Naive thymus-derived CD8-positive, alpha-beta T cell (primary cell): ENCODE measurements at regions not wholly inside any gene's neighbourhood (a gene's known extent, or its start where the extent isn't known, plus 50 kb on each side); places are given as distances from the start of the nearest gene placed in this dataset.

Experiments used
- ATAC-seq, 2 donors: fragments of 150-1000 bp; cut with Tn5 transposase in 1 of 2; sonication (Bioruptor Pico), chemical (Tn5 transposase) in 1 of 2; 1 replicate in 1 of 2; 2 replicates in 1 of 2; pipeline ENCODE4 v1.10.0; 2021; ENCODE audit warnings: mild to moderate bottlenecking in 2 of 2, moderate library complexity in 2 of 2
- POLR2A ChIA-PET: fragments of 350-600 bp; sonication (Branson Sonifier 250); formaldehyde crosslinking; loops from one replicate; lab custom pipeline; 2021; ENCODE audit warnings: antibody characterized with exemption; lab: Charles Lee
- DNase-seq, 10 donors: peaks; one replicate each; pipeline versions ENCODE4 v3.0.0 to v3.0.0-alpha.2; 2020 to 2022
- H3K27ac Mint-ChIP-seq, 10 donors: one replicate each; pipeline ENCODE4 v1.8.0; 2020 to 2022; ENCODE audit warnings: mild to moderate bottlenecking in 10 of 10, mixed read lengths in 10 of 10, moderate library complexity in 4 of 10, inconsistent platforms in 1 of 10
- H3K27me3 Mint-ChIP-seq, 5 donors: one replicate each; pipeline ENCODE4 v1.8.0; 2021 to 2022; ENCODE audit warnings: mixed read lengths in 5 of 5
- H3K36me3 Mint-ChIP-seq, 3 donors: one replicate each; pipeline ENCODE4 v1.8.0; 2020 to 2022; ENCODE audit warnings: mixed read lengths in 3 of 3, mild to moderate bottlenecking in 2 of 3, inconsistent platforms in 1 of 3
- H3K4me1 Mint-ChIP-seq, 4 donors: one replicate each; pipeline ENCODE4 v1.8.0; 2021 to 2022; ENCODE audit warnings: mixed read lengths in 4 of 4
- H3K4me3 Mint-ChIP-seq, 10 donors: one replicate each; pipeline ENCODE4 v1.8.0; 2020 to 2022; ENCODE audit warnings: mild to moderate bottlenecking in 10 of 10, mixed read lengths in 10 of 10, moderate library complexity in 6 of 10, inconsistent platforms in 1 of 10
- H3K9me3 Mint-ChIP-seq, 9 donors: one replicate each; pipeline ENCODE4 v1.8.0; 2020 to 2022; ENCODE audit warnings: mixed read lengths in 9 of 9, mild to moderate bottlenecking in 3 of 9, inconsistent platforms in 1 of 9, moderate library complexity in 1 of 9

DNA sequence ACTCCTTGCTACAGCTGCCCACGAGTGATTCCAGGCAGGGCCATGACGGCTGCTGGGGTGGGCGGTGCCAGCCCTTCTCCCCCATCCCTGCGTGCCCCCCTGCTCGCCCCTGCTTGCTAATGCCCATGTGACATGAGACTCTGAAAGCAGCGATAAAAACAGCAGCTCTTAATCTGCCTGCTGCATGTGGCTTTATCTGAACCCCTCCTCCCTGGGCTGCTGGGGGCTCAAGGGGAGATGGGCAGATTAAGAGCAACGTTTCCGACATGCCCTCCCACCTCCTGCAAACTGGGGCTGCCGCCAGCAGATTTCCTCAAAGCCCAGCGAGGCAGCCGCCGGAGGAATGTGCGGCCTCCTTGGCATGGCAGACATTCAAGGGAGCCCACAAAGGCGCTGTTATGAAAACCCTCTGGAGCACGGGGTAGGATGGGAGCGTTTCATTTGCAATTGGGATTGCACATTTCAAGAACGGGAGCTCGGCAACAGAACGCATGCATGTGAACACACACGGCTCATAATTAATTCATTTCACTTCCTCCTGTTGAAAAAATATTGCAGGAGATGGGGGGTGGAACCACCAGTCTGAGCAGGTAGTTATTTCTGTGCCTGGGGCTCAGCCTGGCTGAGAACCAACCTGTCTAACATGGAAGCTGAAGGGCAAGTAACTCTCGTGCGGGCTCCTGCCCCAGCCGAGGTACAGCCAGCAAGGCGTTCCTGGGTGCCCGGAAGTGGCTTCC is 504.2 kb upstream of the PROK2 start:
- Mint-ChIP-seq H3K27ac (peak overlapping the region in 9 of 10 donors; percentile 17 to 84 (median 75)), H3K27me3 (peaks cover 0 to 9% (median 0%) of the 10 kb centered on the region in 5 donors), H3K4me1 (peaks cover 13 to 22% (median 18%) of the 10 kb centered on the region in 4 donors), H3K36me3 (no peaks in the 10 kb centered on the region), H3K4me3 (peak overlapping the region; percentile 81 to 91 (median 88)), H3K9me3 (no peaks in the 10 kb centered on the region)
- ATAC-seq (peak; percentile 71 to 72), DNase-seq (peak in 8 of 10 donors; percentile 6 to 39 (median 25))
- POLR2A ChIA-PET = interaction anchor here (0.6 to 1.7 kb wide), 5 partner anchors 8 to 158 kb away, joined by 3 to 10 read pairs (median 3); partner anchors contain the start of gene RYBP

DNA sequence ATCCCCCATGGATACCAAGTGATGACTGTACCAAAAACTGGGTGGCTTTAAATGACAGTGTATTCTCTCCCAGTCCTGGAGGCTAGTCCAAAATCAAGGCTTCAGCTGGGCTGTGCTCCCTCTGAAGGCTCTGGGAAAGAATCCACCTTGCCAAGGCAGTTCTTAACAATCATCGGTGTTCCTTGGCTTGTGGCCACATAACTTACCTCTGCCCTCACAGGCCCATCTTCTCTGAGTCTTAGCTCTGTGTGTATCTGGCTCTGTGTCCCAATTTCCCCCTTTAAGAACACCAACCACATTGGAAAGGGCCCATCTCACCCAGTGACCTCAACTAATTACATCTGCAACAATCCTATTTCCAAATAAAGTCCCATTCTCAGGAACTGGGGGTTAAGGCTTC is 503.0 kb upstream of the PROK2 start:
- H3K4me1 Mint-ChIP-seq = peaks cover 13 to 22% (median 18%) of the 10 kb centered on the region in 4 donors
- peaks cover 0 to 4% (median 3%) of the 10 kb centered on the region in 3 donors for H3K36me3 Mint-ChIP-seq
- POLR2A ChIA-PET = interaction anchor here (0.6 kb wide), 2 partner anchors 307 to 501 kb away, joined by 5 to 8 read pairs; no protein-coding TSS in a partner anchor
- H3K9me3 Mint-ChIP-seq = peaks cover 0 to 4% (median 0%) of the 10 kb centered on the region in 9 donors
- no peak overlapping the region for H3K4me3 Mint-ChIP-seq
- peak overlapping the region in 1 of 10 donors; percentile 24 for H3K27ac Mint-ChIP-seq
- peaks cover 0 to 9% (median 0%) of the 10 kb centered on the region in 5 donors for H3K27me3 Mint-ChIP-seq
- DNase-seq = no peak
- ATAC-seq = no peak

DNA sequence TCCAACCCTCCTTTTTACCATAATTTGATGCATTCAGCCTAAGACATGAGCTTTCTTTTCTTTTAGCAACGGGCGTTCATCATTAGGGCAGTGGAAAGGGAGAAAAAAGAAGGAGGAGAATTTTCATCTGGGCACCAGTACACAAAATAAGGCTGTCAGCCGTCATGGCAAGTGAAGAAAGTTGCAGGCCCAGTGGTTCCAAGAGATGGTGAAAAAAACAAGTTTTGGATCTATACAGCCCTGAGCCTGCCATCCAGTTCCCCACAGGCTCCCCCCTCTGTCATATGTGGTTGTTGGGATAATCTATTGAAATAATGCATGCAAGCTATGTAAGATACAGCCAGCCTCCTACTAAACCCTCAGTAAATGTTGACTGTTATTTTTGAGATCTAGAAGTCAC is 500.6 kb upstream of the PROK2 start:
- POLR2A ChIA-PET = interaction anchor here (0.6 kb wide), 1 partner anchor 219 kb away, joined by 5 read pairs; no protein-coding TSS in a partner anchor
- Mint-ChIP-seq H3K27ac (peak overlapping the region in 1 of 10 donors; percentile 51), H3K4me3 (no peak overlapping the region), H3K36me3 (peaks cover 0 to 8% (median 6%) of the 10 kb centered on the region in 3 donors), H3K27me3 (peaks cover 0 to 14% (median 0%) of the 10 kb centered on the region in 5 donors), H3K4me1 (peaks cover 9 to 23% (median 18%) of the 10 kb centered on the region in 4 donors), H3K9me3 (peaks cover 0 to 12% (median 2%) of the 10 kb centered on the region in 9 donors)
- DNase-seq = no peak
- ATAC-seq = no peak

DNA sequence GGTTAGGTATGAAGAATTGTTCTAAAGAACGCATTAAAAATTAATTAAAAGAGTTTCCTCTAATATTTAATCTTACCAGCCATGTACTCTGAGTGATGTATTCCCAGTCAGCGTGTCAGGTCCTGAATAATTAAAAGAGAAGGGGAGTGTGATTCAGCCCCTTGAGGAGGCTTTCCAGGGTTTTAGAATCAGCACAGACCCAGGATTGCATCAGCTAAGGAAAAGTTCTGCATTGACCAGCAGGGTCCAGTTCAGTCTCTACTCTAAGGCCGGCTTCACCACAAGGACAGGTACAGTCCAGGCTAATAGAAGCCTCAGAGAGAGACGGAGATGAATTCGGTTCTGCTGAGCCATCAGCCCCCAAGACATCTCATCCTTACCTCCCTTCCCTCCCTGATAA is 499.5 kb upstream of the PROK2 start:
- H3K4me1 Mint-ChIP-seq = peaks cover 5 to 16% (median 13%) of the 10 kb centered on the region in 4 donors
- H3K4me3 Mint-ChIP-seq = no peak overlapping the region
- no peak overlapping the region for H3K27ac Mint-ChIP-seq
- ATAC-seq = no peak
- H3K9me3 Mint-ChIP-seq = peaks cover 0 to 12% (median 2%) of the 10 kb centered on the region in 9 donors
- POLR2A ChIA-PET = no interaction called here
- peaks cover 0 to 11% (median 0%) of the 10 kb centered on the region in 5 donors for H3K27me3 Mint-ChIP-seq
- peaks cover 0 to 8% (median 6%) of the 10 kb centered on the region in 3 donors for H3K36me3 Mint-ChIP-seq
- DNase-seq = no peak

DNA sequence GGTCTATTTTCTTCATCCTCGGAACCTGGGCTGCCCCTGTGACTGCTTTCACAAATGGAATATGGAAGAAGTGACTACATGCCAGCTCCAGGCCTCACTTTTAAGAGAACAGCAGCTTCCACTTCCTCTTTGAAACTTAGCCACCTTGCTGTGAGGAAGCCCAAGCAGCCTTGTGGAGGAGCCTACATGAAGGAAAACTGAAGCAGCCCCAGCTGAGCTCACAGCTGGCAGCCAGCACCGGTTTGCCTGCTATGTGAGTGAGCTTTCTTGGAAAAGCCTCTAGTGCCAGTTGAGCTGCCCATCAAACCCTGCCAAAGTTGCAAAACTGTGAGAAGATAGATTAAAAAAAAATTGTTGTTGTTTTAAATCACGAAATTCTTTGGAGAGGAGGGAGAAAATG is 498.0 kb upstream of the PROK2 start:
- DNase-seq = no peak
- Mint-ChIP-seq H3K4me1 (peaks cover 0 to 3% (median 1%) of the 10 kb centered on the region in 4 donors), H3K27me3 (peaks cover 0 to 11% (median 0%) of the 10 kb centered on the region in 5 donors), H3K27ac (no peak overlapping the region), H3K36me3 (peaks cover 0 to 8% (median 6%) of the 10 kb centered on the region in 3 donors), H3K4me3 (no peak overlapping the region), H3K9me3 (peaks cover 0 to 12% (median 2%) of the 10 kb centered on the region in 9 donors)
- no peak for ATAC-seq
- POLR2A ChIA-PET = no interaction called here

DNA sequence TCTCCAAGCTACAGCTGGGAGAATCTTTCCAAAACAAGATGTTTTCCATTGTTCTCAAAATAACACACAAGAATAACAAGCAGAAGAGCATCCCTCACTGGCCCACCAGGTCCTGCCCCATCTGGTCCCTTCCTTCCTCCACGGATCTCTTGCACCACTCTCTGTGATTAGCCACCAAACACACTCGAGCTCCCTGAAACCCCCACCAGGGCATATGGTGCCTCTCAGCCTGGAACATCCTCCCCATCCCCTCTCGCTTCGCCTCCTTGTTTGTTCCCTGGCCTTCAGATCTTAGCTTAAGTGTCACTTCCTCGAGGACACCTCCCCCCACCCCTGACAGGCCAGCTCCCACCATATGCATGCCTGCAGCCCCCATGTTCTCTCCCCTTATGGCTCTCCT is 496.6 kb upstream of the PROK2 start:
- ATAC-seq (no peak), DNase-seq (no peak)
- peaks cover 0 to 11% (median 0%) of the 10 kb centered on the region in 5 donors for H3K27me3 Mint-ChIP-seq
- H3K4me1 Mint-ChIP-seq = peaks cover 0 to 4% (median 1%) of the 10 kb centered on the region in 4 donors
- no peak overlapping the region for H3K4me3 Mint-ChIP-seq
- POLR2A ChIA-PET = no interaction called here
- peaks cover 0 to 12% (median 2%) of the 10 kb centered on the region in 9 donors for H3K9me3 Mint-ChIP-seq
- H3K27ac Mint-ChIP-seq = no peak overlapping the region
- H3K36me3 Mint-ChIP-seq = peaks cover 0 to 8% (median 6%) of the 10 kb centered on the region in 3 donors

DNA sequence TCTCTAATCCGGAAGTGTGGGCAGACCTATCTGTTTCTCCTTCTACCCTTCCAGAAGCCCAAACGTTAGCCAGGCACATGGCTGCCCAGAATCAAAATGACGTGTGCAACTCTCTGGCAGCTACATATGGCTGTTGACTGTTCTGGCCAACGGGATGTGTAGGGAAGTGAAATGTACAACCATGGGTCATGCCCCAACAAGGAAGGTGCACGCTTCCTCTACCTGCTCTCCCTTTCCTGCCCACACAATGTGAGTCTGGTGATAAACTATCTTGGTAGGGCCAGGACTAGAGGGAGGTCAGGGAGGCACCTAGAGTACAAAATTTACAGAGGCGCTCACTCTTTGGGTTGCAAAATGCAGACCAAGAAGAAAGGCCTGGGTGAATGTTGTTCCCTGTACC is 495.9 kb upstream of the PROK2 start:
- Mint-ChIP-seq H3K9me3 (peaks cover 0 to 12% (median 2%) of the 10 kb centered on the region in 9 donors), H3K4me3 (no peak overlapping the region), H3K27ac (no peak overlapping the region), H3K4me1 (peaks cover 0 to 7% (median under 1%) of the 10 kb centered on the region in 4 donors), H3K36me3 (peaks cover 0 to 8% (median 6%) of the 10 kb centered on the region in 3 donors), H3K27me3 (peaks cover 0 to 11% (median 0%) of the 10 kb centered on the region in 5 donors)
- DNase-seq = no peak
- POLR2A ChIA-PET = interaction anchor here (1.0 kb wide), 1 partner anchor 10 kb away, joined by 3 read pairs; no protein-coding TSS in a partner anchor
- ATAC-seq = no peak

DNA sequence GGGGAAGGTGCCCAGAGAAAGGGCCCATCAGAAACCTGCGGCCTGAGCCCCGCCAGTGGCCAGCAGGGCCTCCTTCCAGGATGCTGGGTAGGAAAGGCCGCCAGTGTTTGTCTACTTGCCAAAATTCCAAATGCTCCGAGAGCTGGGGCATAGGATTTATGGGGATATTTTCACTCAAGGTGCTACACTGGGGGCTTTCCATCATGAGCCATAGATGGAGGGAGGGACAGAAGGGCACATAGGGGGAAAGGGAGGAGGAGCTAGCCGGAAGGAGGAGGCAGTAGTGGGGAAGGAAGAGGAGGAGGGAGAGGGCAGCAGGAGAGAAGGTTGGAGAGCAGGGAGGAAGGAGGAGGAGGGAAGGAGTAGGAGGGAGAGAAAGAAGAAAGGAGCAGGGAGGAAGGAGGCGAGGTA is 494.7 kb upstream of the PROK2 start:
- Mint-ChIP-seq H3K9me3 (peaks cover 0 to 12% (median 2%) of the 10 kb centered on the region in 9 donors), H3K36me3 (peaks cover 0 to 8% (median 6%) of the 10 kb centered on the region in 3 donors), H3K4me1 (peaks cover 2 to 17% (median 10%) of the 10 kb centered on the region in 4 donors), H3K27ac (no peak overlapping the region), H3K27me3 (peaks cover 0 to 7% (median 0%) of the 10 kb centered on the region in 5 donors), H3K4me3 (no peak overlapping the region)
- DNase-seq (no peak), ATAC-seq (no peak)
- POLR2A ChIA-PET = interaction anchor here (1.3 kb wide), 1 partner anchor 21 kb away, joined by 3 read pairs; no protein-coding TSS in a partner anchor

DNA sequence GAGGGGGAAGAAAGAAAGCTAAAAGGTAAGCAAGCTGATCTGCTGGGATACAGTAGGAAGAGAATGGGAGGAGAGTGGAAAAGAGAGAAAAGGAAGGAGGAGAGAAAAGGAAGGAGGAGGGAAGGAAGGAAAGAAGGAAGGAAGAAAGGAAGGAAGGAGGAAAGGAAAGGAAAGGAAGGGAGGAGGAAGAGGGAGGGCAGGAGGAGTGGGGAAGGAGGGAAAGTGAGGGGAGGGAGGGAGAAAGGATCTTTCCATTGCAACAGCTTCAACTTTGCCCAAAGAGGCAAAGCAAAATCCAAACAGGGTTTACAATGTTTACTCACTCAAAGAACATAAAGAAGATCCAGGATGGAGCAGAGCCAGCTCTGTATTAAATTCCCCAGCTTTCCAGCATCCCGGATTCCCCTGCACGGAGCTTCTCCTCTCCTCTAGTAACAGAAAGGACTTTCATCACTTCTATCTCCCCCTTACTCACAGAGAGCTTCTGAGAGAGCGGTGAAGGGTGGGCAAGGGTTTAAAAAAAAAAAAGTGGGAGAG is 494.2 kb upstream of the PROK2 start:
- no peak for DNase-seq
- Mint-ChIP-seq H3K4me3 (no peak overlapping the region), H3K4me1 (peaks cover 5 to 22% (median 15%) of the 10 kb centered on the region in 4 donors), H3K9me3 (peaks cover 0 to 12% (median 2%) of the 10 kb centered on the region in 9 donors), H3K27me3 (peaks cover 0 to 7% (median 0%) of the 10 kb centered on the region in 5 donors), H3K36me3 (peaks cover 0 to 8% (median 6%) of the 10 kb centered on the region in 3 donors), H3K27ac (peak overlapping the region in 1 of 10 donors; percentile 2)
- POLR2A ChIA-PET = interaction anchor here (1.3 kb wide), 1 partner anchor 20 kb away, joined by 3 read pairs; no protein-coding TSS in a partner anchor
- no peak for ATAC-seq

DNA sequence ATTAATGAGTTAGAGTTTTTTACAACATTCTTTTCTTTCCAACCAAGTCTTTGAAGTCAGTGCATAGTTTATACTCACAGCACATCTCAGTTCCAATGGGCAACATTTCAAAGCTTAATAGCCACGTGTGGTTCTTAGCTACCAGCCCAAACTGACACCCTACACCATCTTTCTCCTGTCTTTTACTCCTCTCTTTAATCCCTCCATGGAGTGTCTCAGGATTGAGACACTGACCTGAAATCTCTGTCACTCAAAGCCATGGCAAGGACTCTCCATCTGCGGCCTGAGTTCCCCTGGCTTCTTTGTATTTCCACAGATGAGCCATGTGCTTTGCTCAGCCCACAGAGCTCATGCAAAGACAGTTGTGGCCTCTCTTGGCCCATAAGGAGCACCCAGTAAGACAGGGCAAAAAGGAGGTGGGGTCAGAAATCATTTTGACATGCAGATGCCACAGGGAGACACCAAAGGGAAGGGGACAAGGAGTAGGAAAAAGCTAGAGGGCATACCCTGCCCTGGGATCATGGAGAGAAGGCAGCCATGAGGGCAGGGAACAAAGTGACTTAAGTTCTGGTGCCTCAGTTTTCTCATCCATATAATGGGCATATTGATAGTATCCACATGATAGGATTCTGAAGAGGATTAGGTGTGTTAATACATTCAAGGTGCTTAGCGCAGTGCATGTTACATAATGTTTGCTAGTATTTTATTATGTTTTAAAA is 493.6 kb upstream of the PROK2 start:
- Mint-ChIP-seq H3K9me3 (peaks cover 0 to 12% (median 2%) of the 10 kb centered on the region in 9 donors), H3K27ac (peak overlapping the region in 2 of 10 donors; percentile 2 to 26), H3K36me3 (peaks cover 0 to 8% (median 6%) of the 10 kb centered on the region in 3 donors), H3K4me3 (no peak overlapping the region), H3K27me3 (peaks cover 0 to 7% (median 0%) of the 10 kb centered on the region in 5 donors), H3K4me1 (peaks cover 7 to 28% (median 21%) of the 10 kb centered on the region in 4 donors)
- no peak for DNase-seq
- POLR2A ChIA-PET = no interaction called here
- ATAC-seq = no peak

DNA sequence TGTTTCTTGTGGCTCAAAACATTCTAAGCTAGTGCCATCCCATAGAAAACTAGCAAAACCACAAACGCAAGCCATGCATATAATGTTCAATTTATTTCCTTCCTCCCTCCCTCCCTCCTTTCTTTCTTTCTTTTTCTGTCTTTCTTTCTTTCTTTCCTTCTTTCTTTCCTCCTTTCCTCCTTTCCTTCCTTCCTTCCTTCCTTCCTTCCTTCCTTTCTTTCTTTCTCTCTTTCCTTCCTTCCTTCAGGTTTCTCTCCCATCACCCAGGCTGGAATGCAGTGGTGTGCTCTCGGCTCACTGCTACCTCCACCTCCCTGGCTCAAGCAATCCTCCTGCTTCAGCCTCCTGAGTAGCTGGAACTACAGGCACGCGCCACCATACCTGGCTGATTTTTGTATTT is 492.8 kb upstream of the PROK2 start:
- H3K4me1 Mint-ChIP-seq = peaks cover 7 to 35% (median 26%) of the 10 kb centered on the region in 4 donors
- H3K36me3 Mint-ChIP-seq = peaks cover 0 to 2% (median 0%) of the 10 kb centered on the region in 3 donors
- DNase-seq = no peak
- POLR2A ChIA-PET = no interaction called here
- peaks cover 0 to 7% (median 0%) of the 10 kb centered on the region in 5 donors for H3K27me3 Mint-ChIP-seq
- peaks cover 0 to 7% (median 2%) of the 10 kb centered on the region in 9 donors for H3K9me3 Mint-ChIP-seq
- H3K27ac Mint-ChIP-seq = peak overlapping the region in 2 of 10 donors; percentile 37 to 72
- no peak for ATAC-seq
- no peak overlapping the region for H3K4me3 Mint-ChIP-seq

DNA sequence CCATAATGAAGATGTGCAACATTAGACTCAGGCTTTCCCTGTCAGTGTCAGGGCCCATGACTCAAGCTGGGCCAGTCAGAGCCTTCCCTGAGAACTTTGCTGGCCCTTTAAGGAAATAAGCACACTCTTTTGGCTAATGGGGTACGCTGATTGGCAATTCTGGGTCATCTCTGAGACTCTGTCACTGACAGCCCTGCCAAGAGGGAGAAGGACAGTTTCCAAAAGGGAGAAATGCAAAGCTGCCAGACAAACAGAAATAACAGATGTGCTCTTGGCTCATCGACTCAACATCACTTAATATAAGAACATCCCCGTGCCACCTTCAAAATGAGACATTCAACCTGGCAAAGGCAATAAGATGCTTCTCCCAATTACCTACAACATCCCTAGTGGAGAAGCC is 491.9 kb upstream of the PROK2 start:
- no peaks in the 10 kb centered on the region for H3K36me3 Mint-ChIP-seq
- peaks cover 7 to 43% (median 31%) of the 10 kb centered on the region in 4 donors for H3K4me1 Mint-ChIP-seq
- H3K4me3 Mint-ChIP-seq = no peak overlapping the region
- ATAC-seq (no peak), DNase-seq (no peak)
- H3K27ac Mint-ChIP-seq = no peak overlapping the region
- POLR2A ChIA-PET = no interaction called here
- peaks cover 0 to 2% (median 0%) of the 10 kb centered on the region in 9 donors for H3K9me3 Mint-ChIP-seq
- peaks cover 0 to 7% (median 0%) of the 10 kb centered on the region in 5 donors for H3K27me3 Mint-ChIP-seq
